MCF 10A (cell line): ENCODE measurements at regions not wholly inside any gene's neighbourhood (a gene's known extent, or its start where the extent isn't known, plus 50 kb on each side); places are given as distances from the start of the nearest gene placed in this dataset.
A peak's percentile ranks its signal among the peaks of the same experiment; 100 is the strongest.

Source experiments
- BruUV-seq: library from RNA; stranded (reverse); fragments of 400-500 nt; replicated peaks from 2 replicates; lab custom pipeline; 2021; lab: Mats Ljungman, UMichigan
- CTCF ChIA-PET: fragments of 300-600 bp; sonication (Branson Sonifier 250); formaldehyde crosslinking; extraction: SDS; loops from one replicate; lab custom pipeline; 2021; ENCODE audit warnings: antibody characterized with exemption, inconsistent platforms; lab: Yijun Ruan, JAX
- POLR2A ChIA-PET: fragments of 300-600, 350-650 bp; sonication (Branson Sonifier 250); formaldehyde crosslinking; extraction: SDS; loops from one replicate; lab custom pipeline; 2020; ENCODE audit warnings: antibody characterized with exemption, inconsistent platforms; lab: Yijun Ruan, JAX
- DNase-seq: peaks from one replicate; pipeline ENCODE4 v3.0.0-alpha.2; 2018; ENCODE audit not compliant: unreplicated experiment
- H3K27ac Mint-ChIP-seq: one replicate; pipeline ENCODE4 v1.8.0; 2022; ENCODE audit warnings: mild to moderate bottlenecking, low read depth, mixed read lengths; ENCODE audit not compliant: unreplicated experiment
- H3K27me3 Mint-ChIP-seq: one replicate; pipeline ENCODE4 v1.8.0; 2022; ENCODE audit warnings: mixed read lengths; ENCODE audit not compliant: insufficient read depth, unreplicated experiment
- H3K36me3 Mint-ChIP-seq: one replicate; pipeline ENCODE4 v1.8.0; 2022; ENCODE audit warnings: mild to moderate bottlenecking, moderate library complexity, mixed read lengths; ENCODE audit not compliant: insufficient read depth, unreplicated experiment
- H3K4me1 Mint-ChIP-seq: one replicate; pipeline ENCODE4 v1.8.0; 2022; ENCODE audit warnings: mixed read lengths; ENCODE audit not compliant: insufficient read depth, unreplicated experiment
- H3K4me3 Mint-ChIP-seq: one replicate; pipeline ENCODE4 v1.8.0; 2022; ENCODE audit warnings: mild to moderate bottlenecking, moderate library complexity, mixed read lengths; ENCODE audit not compliant: unreplicated experiment
- H3K9me3 Mint-ChIP-seq: one replicate; pipeline ENCODE4 v1.8.0; 2022; ENCODE audit warnings: mixed read lengths; ENCODE audit not compliant: unreplicated experiment
- intact Hi-C: fragments of 100-400 bp; cut with micrococcal nuclease; formaldehyde crosslinking; loops from 2 replicates; pipeline ENCODE4 v1.14.1; 2022
- TF ChIP-seq, protein P1 (sequence below): fragments of 200-600 bp; IDR thresholded peaks from one replicate; pipeline ENCODE4 v1.8.0; 2022; ENCODE audit warnings: antibody characterized with exemption, mild to moderate bottlenecking; ENCODE audit not compliant: unreplicated experiment

DNA sequence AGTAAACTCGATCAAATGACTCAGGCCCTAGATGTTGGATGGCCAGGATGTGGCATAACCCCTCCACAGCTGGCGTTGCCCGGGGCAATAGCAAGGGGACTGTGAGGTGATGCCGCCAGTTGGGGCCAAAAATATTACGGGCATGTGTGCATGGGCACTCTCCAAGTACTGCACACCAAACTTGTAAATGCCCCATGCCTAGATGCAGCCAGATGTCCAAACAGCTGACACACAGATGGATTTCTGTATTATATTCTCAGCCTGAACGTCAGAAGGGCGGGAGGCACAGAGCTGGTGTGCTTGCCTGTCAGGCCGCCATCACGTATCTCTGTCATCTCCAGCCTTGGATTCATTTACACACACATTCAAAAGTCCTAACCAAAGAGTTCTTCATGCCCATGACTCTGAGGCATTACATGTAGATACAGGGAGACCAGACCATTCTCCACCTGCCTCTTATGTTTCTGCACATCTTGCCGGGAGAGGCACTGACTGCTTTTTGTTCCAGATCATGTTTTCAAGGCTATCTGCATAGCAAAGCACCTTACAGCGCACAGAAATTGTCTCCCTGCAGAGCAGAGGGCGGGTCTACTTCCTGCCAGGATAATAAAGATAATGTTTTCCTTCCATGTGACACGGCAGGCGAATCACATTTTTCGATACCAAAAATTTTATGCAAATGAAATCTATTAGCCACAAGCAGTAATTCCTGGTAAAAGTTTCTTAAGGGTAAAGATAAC, 200.9 kb upstream of the ADAMTS16 start:
- Mint-ChIP-seq H3K36me3 (no peaks in the 10 kb centered on the region), H3K4me3 (no peak overlapping the region), H3K9me3 (no peaks in the 10 kb centered on the region), H3K27me3 (no peaks in the 10 kb centered on the region), H3K4me1 (no peaks in the 10 kb centered on the region), H3K27ac (no peak overlapping the region)
- CTCF ChIA-PET, result no interaction called here
- no TSS peak for BruUV-seq
- intact Hi-C loops, result no loop called here
- no peak for DNase-seq
- TF ChIP-seq, protein P1, sequence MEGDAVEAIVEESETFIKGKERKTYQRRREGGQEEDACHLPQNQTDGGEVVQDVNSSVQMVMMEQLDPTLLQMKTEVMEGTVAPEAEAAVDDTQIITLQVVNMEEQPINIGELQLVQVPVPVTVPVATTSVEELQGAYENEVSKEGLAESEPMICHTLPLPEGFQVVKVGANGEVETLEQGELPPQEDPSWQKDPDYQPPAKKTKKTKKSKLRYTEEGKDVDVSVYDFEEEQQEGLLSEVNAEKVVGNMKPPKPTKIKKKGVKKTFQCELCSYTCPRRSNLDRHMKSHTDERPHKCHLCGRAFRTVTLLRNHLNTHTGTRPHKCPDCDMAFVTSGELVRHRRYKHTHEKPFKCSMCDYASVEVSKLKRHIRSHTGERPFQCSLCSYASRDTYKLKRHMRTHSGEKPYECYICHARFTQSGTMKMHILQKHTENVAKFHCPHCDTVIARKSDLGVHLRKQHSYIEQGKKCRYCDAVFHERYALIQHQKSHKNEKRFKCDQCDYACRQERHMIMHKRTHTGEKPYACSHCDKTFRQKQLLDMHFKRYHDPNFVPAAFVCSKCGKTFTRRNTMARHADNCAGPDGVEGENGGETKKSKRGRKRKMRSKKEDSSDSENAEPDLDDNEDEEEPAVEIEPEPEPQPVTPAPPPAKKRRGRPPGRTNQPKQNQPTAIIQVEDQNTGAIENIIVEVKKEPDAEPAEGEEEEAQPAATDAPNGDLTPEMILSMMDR, result no peak
- POLR2A ChIA-PET, result no interaction called here

DNA sequence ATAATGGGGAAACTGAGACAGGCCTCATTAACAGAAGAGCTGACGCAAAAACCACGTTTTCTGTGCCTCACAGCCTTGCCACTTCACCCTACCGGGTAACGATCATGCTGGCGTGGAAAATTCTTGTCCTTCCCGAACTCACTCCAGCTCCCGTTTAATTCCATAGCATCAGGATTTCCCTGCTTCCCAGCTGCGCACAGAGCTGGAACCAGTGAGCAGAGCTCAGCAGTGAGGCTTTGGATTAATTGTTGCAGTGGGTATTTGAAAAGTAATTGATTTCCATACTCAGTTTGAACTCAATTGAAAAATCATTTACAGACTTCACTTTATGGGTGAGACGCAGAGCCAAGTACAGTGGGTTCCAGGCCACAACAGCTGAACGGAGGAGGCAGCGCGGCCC, 199.0 kb upstream of the ADAMTS16 start:
- CTCF ChIA-PET, result interaction anchor here (0.5 to 2.5 kb wide), 19 partner anchors 9 to 491 kb away, joined by 3 to 11 read pairs (median 3); no protein-coding TSS in a partner anchor
- H3K36me3 Mint-ChIP-seq, result no peaks in the 10 kb centered on the region
- no peaks in the 10 kb centered on the region for H3K4me1 Mint-ChIP-seq
- POLR2A ChIA-PET, result no interaction called here
- no peaks in the 10 kb centered on the region for H3K27me3 Mint-ChIP-seq
- intact Hi-C loops, result loop anchor here (5.0 kb wide), 1 partner anchor 64 kb away; no protein-coding TSS in a partner anchor
- H3K27ac Mint-ChIP-seq, result no peak overlapping the region
- TF ChIP-seq, protein P1, result no peak
- H3K9me3 Mint-ChIP-seq, result no peaks in the 10 kb centered on the region
- no peak overlapping the region for H3K4me3 Mint-ChIP-seq
- no peak for DNase-seq
- no TSS peak for BruUV-seq

DNA sequence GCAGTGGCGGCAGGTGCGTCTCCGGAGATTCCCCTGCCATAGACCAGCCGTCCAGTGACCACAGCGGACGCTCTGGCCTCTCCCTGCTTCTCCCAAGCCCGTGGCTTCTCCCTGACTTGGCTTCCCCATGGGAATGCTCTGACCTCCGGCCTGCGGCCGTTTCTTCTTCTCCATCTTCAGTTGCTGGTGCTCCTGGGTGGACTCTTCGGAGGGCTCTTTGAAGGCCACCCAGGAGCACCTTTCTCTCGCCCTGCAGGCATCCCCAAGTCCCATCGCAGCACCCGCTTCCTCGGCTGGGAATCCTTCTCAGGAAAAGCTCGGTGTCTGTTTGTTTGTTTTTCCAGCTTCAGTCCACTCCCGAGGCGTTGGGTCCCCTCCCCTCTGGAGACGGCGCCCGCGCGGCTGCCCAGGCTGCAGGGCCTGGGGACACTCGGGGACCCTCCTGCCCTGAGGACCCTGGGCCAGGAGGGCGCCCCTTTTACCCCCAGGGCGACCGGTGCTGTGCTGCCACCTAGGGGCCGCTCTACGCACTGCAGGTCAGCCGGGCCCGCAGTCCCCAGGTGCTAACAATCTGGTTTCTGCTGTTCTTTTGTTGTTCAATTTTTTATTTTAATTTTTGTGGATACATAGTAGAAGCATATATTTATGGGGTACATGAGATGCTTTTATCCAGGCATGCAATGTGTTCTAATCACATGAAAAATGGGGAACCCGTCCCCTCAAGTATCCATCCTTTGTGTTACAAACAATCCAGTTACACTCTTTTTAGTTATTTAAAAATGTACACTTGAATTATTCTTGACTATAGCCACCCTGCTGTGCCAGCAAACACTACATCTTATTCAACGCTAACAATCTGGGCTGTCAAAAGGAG, 197.9 kb upstream of the ADAMTS16 start:
- H3K4me1 Mint-ChIP-seq, result no peaks in the 10 kb centered on the region
- peak; percentile 14 for DNase-seq
- ChIA-PET POLR2A (no interaction called here), CTCF (interaction anchor here (0.7 to 2.5 kb wide), 22 partner anchors 10 to 415 kb away, joined by 3 to 11 read pairs (median 5); no protein-coding TSS in a partner anchor)
- H3K9me3 Mint-ChIP-seq, result no peaks in the 10 kb centered on the region
- TF ChIP-seq, protein P1, result peak; percentile 93
- H3K27me3 Mint-ChIP-seq, result no peaks in the 10 kb centered on the region
- intact Hi-C loops, result loop anchor here (5.0 kb wide), 1 partner anchor 65 kb away; no protein-coding TSS in a partner anchor
- no peak overlapping the region for H3K27ac Mint-ChIP-seq
- BruUV-seq, result no TSS peak
- no peaks in the 10 kb centered on the region for H3K36me3 Mint-ChIP-seq
- H3K4me3 Mint-ChIP-seq, result no peak overlapping the region

DNA sequence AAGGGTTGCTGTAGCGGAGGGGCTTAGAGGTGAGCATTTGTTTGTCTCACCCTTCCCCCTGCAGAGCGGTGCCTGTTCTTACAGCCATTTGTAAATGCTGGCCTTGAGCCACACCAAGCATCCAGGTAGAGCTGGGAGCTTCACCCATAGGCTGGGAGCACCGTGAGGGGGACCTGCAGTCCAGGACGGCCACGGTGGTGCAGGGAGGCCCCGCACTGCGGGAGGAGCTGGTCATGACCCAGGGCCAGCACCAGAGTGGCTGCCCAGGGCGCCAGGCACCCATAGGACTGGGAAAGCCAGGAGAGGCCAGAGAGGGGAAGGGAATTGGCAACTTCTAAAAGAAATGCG, 197.3 kb upstream of the ADAMTS16 start:
- H3K9me3 Mint-ChIP-seq, result no peaks in the 10 kb centered on the region
- no peak overlapping the region for H3K27ac Mint-ChIP-seq
- ChIA-PET POLR2A (no interaction called here), CTCF (interaction anchor here (0.6 to 2.1 kb wide), 6 partner anchors 18 to 146 kb away, joined by 3 to 7 read pairs (median 4); no protein-coding TSS in a partner anchor)
- BruUV-seq, result no TSS peak
- H3K4me3 Mint-ChIP-seq, result no peak overlapping the region
- no peaks in the 10 kb centered on the region for H3K27me3 Mint-ChIP-seq
- no peaks in the 10 kb centered on the region for H3K4me1 Mint-ChIP-seq
- no peaks in the 10 kb centered on the region for H3K36me3 Mint-ChIP-seq
- TF ChIP-seq, protein P1, result no peak
- intact Hi-C loops, result loop anchor here (5.0 kb wide), 1 partner anchor 66 kb away; no protein-coding TSS in a partner anchor
- no peak for DNase-seq
